ENCODE measurements at regions not wholly inside any gene's neighbourhood (a gene's known extent, or its start where the extent isn't known, plus 50 kb on each side); places are given as distances from the start of the nearest gene placed in this dataset.
"Not testable (repeated sequence)": the region's sequence is repeated elsewhere in the genome, so short reads cannot be mapped to it uniquely, and the experiment has no call there.

GRCh38 chr5:174529925-174530681, 194.3 kb upstream of the MSX2 start:
- no peak for DNase-seq

- DNase-seq, result no peak
These were observed 192.6 kb upstream of the MSX2 start for GRCh38 chr5:174531782-174532191.

GRCh38 chr5:174532455-174533453, 191.6 kb upstream of the MSX2 start:
- DNase-seq, result no peak

- DNase-seq, result no peak
These were observed 190.6 kb upstream of the MSX2 start for GRCh38 chr5:174533751-174534241.

GRCh38 chr5:174535669-174536068, 188.7 kb upstream of the MSX2 start:
- DNase-seq, result no peak

GRCh38 chr5:174539823-174540222, 184.6 kb upstream of the MSX2 start:
- DNase-seq, result not testable (repeated sequence)

- no peak for DNase-seq
These were observed 182.3 kb upstream of the MSX2 start for GRCh38 chr5:174542037-174542436.

- no peak for DNase-seq
These were observed 181.9 kb upstream of the MSX2 start for GRCh38 chr5:174542471-174542870.

GRCh38 chr5:174545926-174546325, 178.5 kb upstream of the MSX2 start:
- no peak for DNase-seq

- no peak for DNase-seq
These were observed 176.6 kb upstream of the MSX2 start for GRCh38 chr5:174547814-174548213.

- DNase-seq, result no peak
These were observed 175.1 kb upstream of the MSX2 start for GRCh38 chr5:174549254-174549653.

- DNase-seq, result no peak
These were observed 174.4 kb upstream of the MSX2 start for GRCh38 chr5:174550026-174550425.

GRCh38 chr5:174552428-174552827, 172.0 kb upstream of the MSX2 start:
- DNase-seq, result no peak

GRCh38 chr5:174553556-174553955, 170.8 kb upstream of the MSX2 start:
- no peak for DNase-seq

GRCh38 chr5:174555726-174556125, 168.7 kb upstream of the MSX2 start:
- DNase-seq, result no peak

GRCh38 chr5:174556756-174557155, 167.6 kb upstream of the MSX2 start:
- DNase-seq, result no peak

- no peak for DNase-seq
These were observed 166.2 kb upstream of the MSX2 start for GRCh38 chr5:174558190-174558589.

GRCh38 chr5:174559141-174559540, 165.2 kb upstream of the MSX2 start:
- DNase-seq, result no peak

- DNase-seq, result no peak
These were observed 164.8 kb upstream of the MSX2 start for GRCh38 chr5:174559566-174560090.

- no peak for DNase-seq
These were observed 163.5 kb upstream of the MSX2 start for GRCh38 chr5:174560861-174561260.

GRCh38 chr5:174563040-174563439, 161.3 kb upstream of the MSX2 start:
- not testable (repeated sequence) for DNase-seq

- no peak for DNase-seq
These were observed 160.5 kb upstream of the MSX2 start for GRCh38 chr5:174563899-174564298.

- DNase-seq, result no peak
These were observed 156.8 kb upstream of the MSX2 start for GRCh38 chr5:174567506-174568141.

Measured in activated naive CD4-positive, alpha-beta T cell (primary cell).